ENCODE measurements at regions not wholly inside any gene's neighbourhood (a gene's known extent, or its start where the extent isn't known, plus 50 kb on each side); places are given as distances from the start of the nearest gene placed in this dataset.

GRCh38 chr5:6266671-6267197 lies 111.6 kb downstream of the MED10 start:
- Histone ChIP-seq H3K27me3 (ENCODE audit: control insufficient read depth in 3 of 3, insufficient read depth in 3 of 3, low read length in 3 of 3) (no peaks in the 10 kb centered on the region), H3K36me3 (ENCODE audit: control insufficient read depth in 3 of 3, insufficient read depth in 2 of 3, low read depth in 1 of 3, low read length in 3 of 3) (no peaks in the 10 kb centered on the region), H3K9me3 (ENCODE audit: control insufficient read depth in 2 of 2, insufficient read depth in 1 of 2, low read depth in 1 of 2, low read length in 1 of 2) (no peaks in the 10 kb centered on the region), H3K27ac (ENCODE audit: low read depth in 1 of 3, low read length in 2 of 3) (no peak overlapping the region), H3K4me3 (ENCODE audit: low read depth in 1 of 3, low read length in 3 of 3) (no peak overlapping the region), H3K4me1 (ENCODE audit: control insufficient read depth in 3 of 3, insufficient read depth in 2 of 3, low read depth in 1 of 3, low read length in 2 of 3) (no peaks in the 10 kb centered on the region)
- no peak for FAIRE-seq
- DNase-seq: no peak
- 26 to 56% (median 45%) methylated on average over 3 of the region's 3 CpGs for WGBS, 3 donors

- H3K4me3 ChIP-seq (ENCODE audit: low read depth in 1 of 3, low read length in 3 of 3): no peak overlapping the region
- no peaks in the 10 kb centered on the region for H3K9me3 ChIP-seq (ENCODE audit: control insufficient read depth in 2 of 2, insufficient read depth in 1 of 2, low read depth in 1 of 2, low read length in 1 of 2)
- DNase-seq: no peak
- WGBS, 3 donors: 82 to 84% (median 84%) methylated on average over 6 of the region's 6 CpGs
- FAIRE-seq: no peak
- H3K4me1 ChIP-seq (ENCODE audit: control insufficient read depth in 3 of 3, insufficient read depth in 2 of 3, low read depth in 1 of 3, low read length in 2 of 3): no peaks in the 10 kb centered on the region
- H3K36me3 ChIP-seq (ENCODE audit: control insufficient read depth in 3 of 3, insufficient read depth in 2 of 3, low read depth in 1 of 3, low read length in 3 of 3): no peaks in the 10 kb centered on the region
- no peaks in the 10 kb centered on the region for H3K27me3 ChIP-seq (ENCODE audit: control insufficient read depth in 3 of 3, insufficient read depth in 3 of 3, low read length in 3 of 3)
- H3K27ac ChIP-seq (ENCODE audit: low read depth in 1 of 3, low read length in 2 of 3): no peak overlapping the region
Measured at GRCh38 chr5:6264394-6264793, 114.0 kb downstream of the MED10 start.

GRCh38 chr5:6262651-6263363 lies 115.5 kb downstream of the MED10 start:
- no peak overlapping the region for H3K4me3 ChIP-seq (ENCODE audit: low read depth in 1 of 3, low read length in 3 of 3)
- H3K36me3 ChIP-seq (ENCODE audit: control insufficient read depth in 3 of 3, insufficient read depth in 2 of 3, low read depth in 1 of 3, low read length in 3 of 3): no peaks in the 10 kb centered on the region
- FAIRE-seq: no peak
- WGBS, 3 donors: 82 to 89% (median 83%) methylated on average over 13 of the region's 13 CpGs
- no peak overlapping the region for H3K27ac ChIP-seq (ENCODE audit: low read depth in 1 of 3, low read length in 2 of 3)
- no peaks in the 10 kb centered on the region for H3K27me3 ChIP-seq (ENCODE audit: control insufficient read depth in 3 of 3, insufficient read depth in 3 of 3, low read length in 3 of 3)
- DNase-seq: no peak
- H3K4me1 ChIP-seq (ENCODE audit: control insufficient read depth in 3 of 3, insufficient read depth in 2 of 3, low read depth in 1 of 3, low read length in 2 of 3): no peaks in the 10 kb centered on the region
- H3K9me3 ChIP-seq (ENCODE audit: control insufficient read depth in 2 of 2, insufficient read depth in 1 of 2, low read depth in 1 of 2, low read length in 1 of 2): no peaks in the 10 kb centered on the region

- Histone ChIP-seq H3K27me3 (ENCODE audit: control insufficient read depth in 3 of 3, insufficient read depth in 3 of 3, low read length in 3 of 3) (no peaks in the 10 kb centered on the region), H3K9me3 (ENCODE audit: control insufficient read depth in 2 of 2, insufficient read depth in 1 of 2, low read depth in 1 of 2, low read length in 1 of 2) (no peaks in the 10 kb centered on the region), H3K4me1 (ENCODE audit: control insufficient read depth in 3 of 3, insufficient read depth in 2 of 3, low read depth in 1 of 3, low read length in 2 of 3) (no peaks in the 10 kb centered on the region), H3K4me3 (ENCODE audit: low read depth in 1 of 3, low read length in 3 of 3) (no peak overlapping the region), H3K36me3 (ENCODE audit: control insufficient read depth in 3 of 3, insufficient read depth in 2 of 3, low read depth in 1 of 3, low read length in 3 of 3) (no peaks in the 10 kb centered on the region), H3K27ac (ENCODE audit: low read depth in 1 of 3, low read length in 2 of 3) (no peak overlapping the region)
- FAIRE-seq: no peak
- WGBS, 3 donors: 44 to 57% (median 54%) methylated on average over 4 of the region's 4 CpGs
- no peak for DNase-seq
Measured at GRCh38 chr5:6261668-6262067, 116.7 kb downstream of the MED10 start.

- FAIRE-seq: no peak
- Histone ChIP-seq H3K27me3 (ENCODE audit: control insufficient read depth in 3 of 3, insufficient read depth in 3 of 3, low read length in 3 of 3) (no peaks in the 10 kb centered on the region), H3K27ac (ENCODE audit: low read depth in 1 of 3, low read length in 2 of 3) (no peak overlapping the region), H3K9me3 (ENCODE audit: control insufficient read depth in 2 of 2, insufficient read depth in 1 of 2, low read depth in 1 of 2, low read length in 1 of 2) (no peaks in the 10 kb centered on the region), H3K4me1 (ENCODE audit: control insufficient read depth in 3 of 3, insufficient read depth in 2 of 3, low read depth in 1 of 3, low read length in 2 of 3) (no peaks in the 10 kb centered on the region), H3K4me3 (ENCODE audit: low read depth in 1 of 3, low read length in 3 of 3) (no peak overlapping the region), H3K36me3 (ENCODE audit: control insufficient read depth in 3 of 3, insufficient read depth in 2 of 3, low read depth in 1 of 3, low read length in 3 of 3) (no peaks in the 10 kb centered on the region)
- no peak for DNase-seq
- 58 to 75% (median 65%) methylated on average over 3 of the region's 3 CpGs for WGBS, 3 donors
Measured at GRCh38 chr5:6261256-6261655, 117.1 kb downstream of the MED10 start.

- H3K27ac ChIP-seq (ENCODE audit: low read depth in 1 of 3, low read length in 2 of 3): no peak overlapping the region
- H3K27me3 ChIP-seq (ENCODE audit: control insufficient read depth in 3 of 3, insufficient read depth in 3 of 3, low read length in 3 of 3): no peaks in the 10 kb centered on the region
- FAIRE-seq: no peak
Measured at GRCh38 chr5:6260846-6261245, 117.5 kb downstream of the MED10 start.

GRCh38 chr5:6256901-6257300 lies 121.4 kb downstream of the MED10 start:
- H3K36me3 ChIP-seq (ENCODE audit: control insufficient read depth in 3 of 3, insufficient read depth in 2 of 3, low read depth in 1 of 3, low read length in 3 of 3): no peaks in the 10 kb centered on the region
- no peak for FAIRE-seq
- no peaks in the 10 kb centered on the region for H3K4me1 ChIP-seq (ENCODE audit: control insufficient read depth in 3 of 3, insufficient read depth in 2 of 3, low read depth in 1 of 3, low read length in 2 of 3)
- DNase-seq: no peak
- no peak overlapping the region for H3K4me3 ChIP-seq (ENCODE audit: low read depth in 1 of 3, low read length in 3 of 3)
- H3K27ac ChIP-seq (ENCODE audit: low read depth in 1 of 3, low read length in 2 of 3): no peak overlapping the region
- WGBS, 3 donors: 48 to 63% (median 48%) methylated on average over 3 of the region's 3 CpGs
- no peaks in the 10 kb centered on the region for H3K27me3 ChIP-seq (ENCODE audit: control insufficient read depth in 3 of 3, insufficient read depth in 3 of 3, low read length in 3 of 3)
- no peaks in the 10 kb centered on the region for H3K9me3 ChIP-seq (ENCODE audit: control insufficient read depth in 2 of 2, insufficient read depth in 1 of 2, low read depth in 1 of 2, low read length in 1 of 2)

More at GRCh38 chr5:6260846-6261245, 117.5 kb downstream of the MED10 start:
- Histone ChIP-seq H3K9me3 (ENCODE audit: control insufficient read depth in 2 of 2, insufficient read depth in 1 of 2, low read depth in 1 of 2, low read length in 1 of 2) (no peaks in the 10 kb centered on the region), H3K4me1 (ENCODE audit: control insufficient read depth in 3 of 3, insufficient read depth in 2 of 3, low read depth in 1 of 3, low read length in 2 of 3) (no peaks in the 10 kb centered on the region), H3K4me3 (ENCODE audit: low read depth in 1 of 3, low read length in 3 of 3) (no peak overlapping the region), H3K36me3 (ENCODE audit: control insufficient read depth in 3 of 3, insufficient read depth in 2 of 3, low read depth in 1 of 3, low read length in 3 of 3) (no peaks in the 10 kb centered on the region)
- WGBS, 3 donors: 41 to 66% (median 50%) methylated on average over 3 of the region's 3 CpGs
- no peak for DNase-seq

- DNase-seq (no peak), FAIRE-seq (no peak)
- Histone ChIP-seq H3K27me3 (ENCODE audit: control insufficient read depth in 3 of 3, insufficient read depth in 3 of 3, low read length in 3 of 3) (no peaks in the 10 kb centered on the region), H3K36me3 (ENCODE audit: control insufficient read depth in 3 of 3, insufficient read depth in 2 of 3, low read depth in 1 of 3, low read length in 3 of 3) (no peaks in the 10 kb centered on the region), H3K9me3 (ENCODE audit: control insufficient read depth in 2 of 2, insufficient read depth in 1 of 2, low read depth in 1 of 2, low read length in 1 of 2) (no peaks in the 10 kb centered on the region), H3K4me3 (ENCODE audit: low read depth in 1 of 3, low read length in 3 of 3) (no peak overlapping the region), H3K27ac (ENCODE audit: low read depth in 1 of 3, low read length in 2 of 3) (no peak overlapping the region), H3K4me1 (ENCODE audit: control insufficient read depth in 3 of 3, insufficient read depth in 2 of 3, low read depth in 1 of 3, low read length in 2 of 3) (no peaks in the 10 kb centered on the region)
- 6 to 47% (median 6%) methylated on average over 2 of the region's 2 CpGs for WGBS, 3 donors
Measured at GRCh38 chr5:6255956-6256355, 122.4 kb downstream of the MED10 start.

GRCh38 chr5:6253846-6254245 lies 124.5 kb downstream of the MED10 start:
- Histone ChIP-seq H3K4me1 (ENCODE audit: control insufficient read depth in 3 of 3, insufficient read depth in 2 of 3, low read depth in 1 of 3, low read length in 2 of 3) (no peaks in the 10 kb centered on the region), H3K9me3 (ENCODE audit: control insufficient read depth in 2 of 2, insufficient read depth in 1 of 2, low read depth in 1 of 2, low read length in 1 of 2) (no peaks in the 10 kb centered on the region), H3K36me3 (ENCODE audit: control insufficient read depth in 3 of 3, insufficient read depth in 2 of 3, low read depth in 1 of 3, low read length in 3 of 3) (no peaks in the 10 kb centered on the region), H3K27me3 (ENCODE audit: control insufficient read depth in 3 of 3, insufficient read depth in 3 of 3, low read length in 3 of 3) (no peaks in the 10 kb centered on the region), H3K4me3 (ENCODE audit: low read depth in 1 of 3, low read length in 3 of 3) (no peak overlapping the region), H3K27ac (ENCODE audit: low read depth in 1 of 3, low read length in 2 of 3) (no peak overlapping the region)
- FAIRE-seq: no peak
- no peak for DNase-seq
- 65 to 81% (median 65%) methylated on average over 3 of the region's 3 CpGs for WGBS, 3 donors

All from small intestine (tissue), 7 donors.